Mammary epithelial cell (primary cell): ENCODE measurements at regions not wholly inside any gene's neighbourhood (a gene's known extent, or its start where the extent isn't known, plus 50 kb on each side); places are given as distances from the start of the nearest gene placed in this dataset.

Experiments
- CTCF ChIP-seq, 2 donors: IDR thresholded peaks in 1 of 2; conservative IDR thresholded peaks in 1 of 2; 2 replicates each; pipeline ENCODE4 v1.5.1; 2011 to 2012; ENCODE audit warnings: inconsistent platforms in 2 of 2, low read length in 2 of 2, mild to moderate bottlenecking in 2 of 2, control low read depth in 1 of 2, low read depth in 1 of 2; ENCODE audit not compliant: insufficient read depth in 1 of 2; ENCODE audit errors: extremely low read depth in 1 of 2
- EZH2 ChIP-seq: IDR thresholded peaks from 2 replicates; pipeline ENCODE4 v1.6.1; 2012; ENCODE audit warnings: low read length, inconsistent platforms, borderline replicate concordance

GRCh38 chr5:38071831-38072694 is 186.3 kb upstream of the EGFLAM start:
- no peak for TF ChIP-seq CTCF (conservative IDR thresholded peaks at IDR 0.05 in 1 of 2, IDR thresholded peaks at IDR 0.05 in 1 of 2; ENCODE audit: extremely low read depth in 1 of 2, insufficient read depth in 1 of 2, low read depth in 1 of 2, low read length in 2 of 2)
- no peak for TF ChIP-seq EZH2
